Uterus (tissue), 2 donors: ENCODE measurements at regions not wholly inside any gene's neighbourhood (a gene's known extent, or its start where the extent isn't known, plus 50 kb on each side); places are given as distances from the start of the nearest gene placed in this dataset.

ENCODE experiments used
- CTCF ChIP-seq, 4 experiments: fragments of 200-600 bp in 2 of 4; fragments of 450-650 bp in 2 of 4; sonication (generic) in 2 of 4; IDR thresholded peaks; one replicate each; pipeline ENCODE4 v1.5.1; 2016 to 2019; ENCODE audit warnings: antibody characterized with exemption in 4 of 4, mild to moderate bottlenecking in 2 of 4, moderate library complexity in 1 of 4
- POLR2A ChIP-seq, 2 donors: fragments of 450-650 bp; IDR thresholded peaks; one replicate each; pipeline ENCODE4 v1.6.1; 2016; ENCODE audit warnings: antibody characterized with exemption in 2 of 2, mild to moderate bottlenecking in 1 of 2, moderate library complexity in 1 of 2

GRCh38 chr7:12064586-12065127, 146.4 kb upstream of the TMEM106B start:
- no peak for TF ChIP-seq POLR2A (IDR thresholded peaks at IDR 0.05)
- no peak for TF ChIP-seq CTCF (IDR thresholded peaks at IDR 0.05)
